ENCODE measurements at regions not wholly inside any gene's neighbourhood (a gene's known extent, or its start where the extent isn't known, plus 50 kb on each side); places are given as distances from the start of the nearest gene placed in this dataset.

DNA sequence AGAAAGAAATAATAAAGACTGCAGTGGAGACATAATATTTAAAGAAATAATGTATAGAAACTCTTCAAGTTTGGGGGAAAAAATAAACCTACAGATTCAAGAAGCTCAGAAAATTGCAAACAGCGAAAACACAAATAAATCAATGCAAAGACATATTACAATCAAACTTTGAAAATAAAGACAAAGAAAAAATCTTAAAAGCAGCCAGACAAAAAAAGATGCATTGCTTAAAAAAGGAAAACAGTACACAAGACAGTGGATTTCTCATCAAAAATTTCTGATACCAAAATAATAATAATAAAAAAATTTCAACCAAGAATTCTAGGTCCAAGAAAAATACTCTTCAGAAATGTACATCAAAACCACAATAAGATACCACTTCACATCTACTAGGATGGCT lies 681.0 kb downstream of the UQCRFS1 start:
- DNase-seq (ENCODE audit: low read depth in 2 of 2) = no peak
- H3K4me3 ChIP-seq (replicated peaks in 1 of 2; ENCODE audit: low read depth in 2 of 2, low read length in 2 of 2) = no peak overlapping the region
- TF ChIP-seq, protein P1, sequence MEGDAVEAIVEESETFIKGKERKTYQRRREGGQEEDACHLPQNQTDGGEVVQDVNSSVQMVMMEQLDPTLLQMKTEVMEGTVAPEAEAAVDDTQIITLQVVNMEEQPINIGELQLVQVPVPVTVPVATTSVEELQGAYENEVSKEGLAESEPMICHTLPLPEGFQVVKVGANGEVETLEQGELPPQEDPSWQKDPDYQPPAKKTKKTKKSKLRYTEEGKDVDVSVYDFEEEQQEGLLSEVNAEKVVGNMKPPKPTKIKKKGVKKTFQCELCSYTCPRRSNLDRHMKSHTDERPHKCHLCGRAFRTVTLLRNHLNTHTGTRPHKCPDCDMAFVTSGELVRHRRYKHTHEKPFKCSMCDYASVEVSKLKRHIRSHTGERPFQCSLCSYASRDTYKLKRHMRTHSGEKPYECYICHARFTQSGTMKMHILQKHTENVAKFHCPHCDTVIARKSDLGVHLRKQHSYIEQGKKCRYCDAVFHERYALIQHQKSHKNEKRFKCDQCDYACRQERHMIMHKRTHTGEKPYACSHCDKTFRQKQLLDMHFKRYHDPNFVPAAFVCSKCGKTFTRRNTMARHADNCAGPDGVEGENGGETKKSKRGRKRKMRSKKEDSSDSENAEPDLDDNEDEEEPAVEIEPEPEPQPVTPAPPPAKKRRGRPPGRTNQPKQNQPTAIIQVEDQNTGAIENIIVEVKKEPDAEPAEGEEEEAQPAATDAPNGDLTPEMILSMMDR (IDR thresholded peaks at IDR 0.05; ENCODE audit: low read depth, low read length) = no peak

DNA sequence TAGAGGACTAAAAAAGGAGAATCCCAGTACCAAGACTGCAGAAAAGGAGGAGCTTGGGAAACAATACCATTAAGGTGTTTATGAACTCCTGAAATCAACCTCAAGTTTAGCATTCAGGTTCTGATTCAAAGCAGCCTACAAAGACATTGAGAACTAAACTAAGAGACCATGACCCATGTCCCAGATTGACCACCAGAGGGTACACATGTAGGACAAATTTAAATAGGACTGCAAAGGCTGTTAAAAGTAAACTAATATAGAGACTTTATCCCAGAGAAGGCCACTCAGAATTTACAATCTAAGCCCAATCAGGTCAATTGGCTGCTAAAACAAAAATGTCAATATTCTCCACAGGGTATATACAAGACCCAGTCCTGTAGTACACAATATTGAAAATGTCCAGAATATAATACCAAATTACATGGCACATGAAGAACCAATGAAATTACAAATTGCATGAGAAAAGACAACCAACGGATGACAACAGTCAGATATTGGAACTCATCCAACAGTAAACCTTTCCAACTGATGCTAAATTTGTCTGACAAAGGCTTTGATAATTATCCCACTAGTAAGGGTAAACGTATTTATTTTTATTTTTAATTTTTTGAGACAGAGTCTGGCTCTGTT lies 682.4 kb downstream of the UQCRFS1 start:
- DNase-seq (ENCODE audit: low read depth in 2 of 2) = no peak
- TF ChIP-seq, protein P1 (IDR thresholded peaks at IDR 0.05; ENCODE audit: low read depth, low read length) = no peak
- no peak overlapping the region for H3K4me3 ChIP-seq (replicated peaks in 1 of 2; ENCODE audit: low read depth in 2 of 2, low read length in 2 of 2)

DNA sequence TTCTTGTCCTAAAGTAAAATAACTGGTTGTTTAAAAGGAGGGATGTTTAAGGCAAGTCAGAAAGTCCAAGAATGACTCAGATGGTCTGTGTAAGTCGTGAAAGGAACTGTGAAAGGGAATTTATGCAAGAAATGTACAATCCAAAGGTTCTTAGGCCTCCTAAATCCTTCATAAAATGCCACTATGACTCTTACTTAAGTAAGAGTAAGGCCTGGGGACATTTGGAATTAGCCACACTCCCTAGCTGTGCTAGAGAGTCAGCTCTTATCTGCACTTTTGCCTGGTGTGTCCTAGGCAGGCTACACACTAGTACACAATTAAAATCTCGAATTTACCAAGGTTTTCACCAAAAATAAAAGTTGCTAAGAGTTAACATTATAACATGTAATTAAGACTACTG lies 686.9 kb downstream of the UQCRFS1 start:
- no peak for DNase-seq (ENCODE audit: low read depth in 2 of 2)
- no peak overlapping the region for H3K4me3 ChIP-seq (replicated peaks in 1 of 2; ENCODE audit: low read depth in 2 of 2, low read length in 2 of 2)
- TF ChIP-seq, protein P1 (IDR thresholded peaks at IDR 0.05; ENCODE audit: low read depth, low read length) = no peak

DNA sequence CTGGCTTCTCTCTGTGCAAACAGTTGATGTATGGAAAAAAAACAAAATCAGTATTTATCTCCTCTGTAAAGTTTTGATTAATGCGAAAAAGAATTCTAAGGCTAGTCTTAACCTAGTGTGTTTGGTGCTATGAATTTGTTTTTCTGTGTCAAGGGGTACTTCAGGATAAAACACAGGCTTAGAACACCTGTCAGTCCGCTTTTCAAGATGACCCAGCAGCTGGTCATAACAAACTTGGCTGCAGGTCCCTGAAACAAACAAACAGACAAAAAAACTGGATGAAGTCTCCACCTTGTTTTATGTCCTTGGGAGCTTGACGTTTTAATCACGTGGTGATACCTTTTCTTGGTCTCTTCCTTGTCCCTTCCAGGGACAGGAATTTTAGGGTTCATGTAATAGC lies 689.3 kb downstream of the UQCRFS1 start:
- no peak for DNase-seq (ENCODE audit: low read depth in 2 of 2)
- TF ChIP-seq, protein P1 (IDR thresholded peaks at IDR 0.05; ENCODE audit: low read depth, low read length) = no peak

GRCh38 chr19:28522545-28522922 lies 690.4 kb downstream of the UQCRFS1 start:
- TF ChIP-seq, protein P1 (IDR thresholded peaks at IDR 0.05; ENCODE audit: low read depth, low read length) = no peak
- H3K4me3 ChIP-seq (replicated peaks in 1 of 2; ENCODE audit: low read depth in 2 of 2, low read length in 2 of 2) = no peak overlapping the region
- DNase-seq (ENCODE audit: low read depth in 2 of 2) = no peak

More for the DNA sequence above, 689.3 kb downstream of the UQCRFS1 start:
- H3K4me3 ChIP-seq (replicated peaks in 1 of 2; ENCODE audit: low read depth in 2 of 2, low read length in 2 of 2) = no peak overlapping the region

GRCh38 chr19:28521614-28522544 lies 691.1 kb downstream of the UQCRFS1 start:
- no peak overlapping the region for H3K4me3 ChIP-seq (replicated peaks in 1 of 2; ENCODE audit: low read depth in 2 of 2, low read length in 2 of 2)
- TF ChIP-seq, protein P1 (IDR thresholded peaks at IDR 0.05; ENCODE audit: low read depth, low read length) = no peak
- DNase-seq (ENCODE audit: low read depth in 2 of 2) = no peak

Measured in cardiac fibroblast (primary cell).